GM18505 (cell line): ENCODE measurements at regions not wholly inside any gene's neighbourhood (a gene's known extent, or its start where the extent isn't known, plus 50 kb on each side); places are given as distances from the start of the nearest gene placed in this dataset.

Experiments used
- ATAC-seq: cut with Tn5 transposase; IDR thresholded peaks from one replicate; pipeline ENCODE4 v1.9.1; 2021; ENCODE audit not compliant: unreplicated experiment
- POLR2A ChIP-seq: IDR thresholded peaks from 4 replicates; pipeline ENCODE4 v1.6.1; 2011; ENCODE audit warnings: borderline replicate concordance; ENCODE audit not compliant: insufficient read depth, insufficient read length; ENCODE audit errors: extremely low read depth

- no peak for TF ChIP-seq POLR2A
- no peak for ATAC-seq
Observed at GRCh38 chr3:132231633-132232032, 85.6 kb upstream of the ACP3 start.

DNA sequence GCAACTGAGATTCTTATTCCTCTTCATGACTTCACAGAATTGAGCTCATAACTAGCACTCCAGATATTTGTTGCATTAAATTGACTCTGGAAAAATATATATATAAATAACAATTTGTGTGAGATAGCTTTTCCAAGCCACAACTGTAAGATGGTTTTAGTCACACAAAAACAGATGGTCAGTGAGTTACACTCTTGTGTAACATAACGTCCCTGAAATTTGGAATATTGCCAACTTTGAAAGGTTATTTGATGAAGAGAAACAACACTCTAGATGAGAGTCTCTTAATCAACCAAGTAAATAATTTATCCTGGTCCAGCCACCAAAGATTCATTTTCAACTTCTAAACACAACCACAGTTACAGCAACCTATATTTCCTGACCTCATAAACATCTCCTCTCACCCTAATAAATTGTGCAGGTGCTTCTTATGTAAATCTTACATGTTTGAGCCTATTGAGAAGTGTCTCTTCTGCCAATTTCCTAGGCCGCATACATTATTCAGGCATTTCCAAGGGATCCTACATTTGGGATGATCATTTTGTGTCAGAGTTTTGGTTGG is 84.9 kb upstream of the ACP3 start:
- TF ChIP-seq POLR2A, result no peak
- no peak for ATAC-seq

- TF ChIP-seq POLR2A, result no peak
- ATAC-seq, result peak; percentile 63
Observed at GRCh38 chr3:132236701-132237651, 80.2 kb upstream of the ACP3 start.

GRCh38 chr3:132237652-132238032 is 79.6 kb upstream of the ACP3 start:
- ATAC-seq, result no peak

DNA sequence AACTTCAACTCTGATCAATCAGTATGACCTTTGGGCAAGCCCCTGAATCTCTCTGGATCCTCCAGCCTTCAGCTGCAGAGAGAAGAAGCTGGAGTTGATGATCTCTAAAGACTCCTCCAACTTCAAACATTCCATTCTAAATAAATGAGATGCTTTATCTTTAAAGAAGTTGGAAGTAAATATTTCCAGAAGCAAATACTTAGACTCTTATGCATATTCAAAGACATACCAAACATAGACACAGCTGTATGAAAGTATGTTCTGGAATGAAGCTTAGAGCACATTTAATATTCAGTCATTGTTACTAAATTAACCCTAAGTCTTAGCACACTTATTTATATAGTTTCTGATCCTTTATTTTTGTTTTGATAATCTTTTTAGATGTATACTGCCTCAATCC is 77.6 kb upstream of the ACP3 start:
- ATAC-seq, result no peak
- TF ChIP-seq POLR2A, result no peak

More at GRCh38 chr3:132237652-132238032, 79.6 kb upstream of the ACP3 start:
- no peak for TF ChIP-seq POLR2A

GRCh38 chr3:132241776-132242514 is 75.3 kb upstream of the ACP3 start:
- no peak for TF ChIP-seq POLR2A
- no peak for ATAC-seq

DNA sequence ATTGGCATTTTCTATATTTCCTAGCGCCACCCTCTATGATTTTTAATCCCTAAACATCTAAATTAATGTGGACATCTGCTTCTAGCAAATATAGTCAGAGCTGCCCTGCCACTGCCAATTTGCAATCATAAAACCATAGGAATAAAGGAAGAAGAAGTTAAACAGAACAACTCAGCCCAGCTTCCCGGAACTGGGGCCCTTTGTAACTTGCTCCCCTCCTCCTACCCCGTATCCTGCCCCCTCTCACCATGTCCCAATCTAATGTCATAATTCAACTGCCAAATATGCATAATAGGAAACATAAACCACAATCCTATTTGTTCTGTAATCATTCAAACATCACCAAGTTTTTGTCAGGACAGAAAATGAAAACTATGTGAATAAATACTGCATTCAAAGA is 74.4 kb upstream of the ACP3 start:
- ATAC-seq, result no peak
- TF ChIP-seq POLR2A, result no peak

DNA sequence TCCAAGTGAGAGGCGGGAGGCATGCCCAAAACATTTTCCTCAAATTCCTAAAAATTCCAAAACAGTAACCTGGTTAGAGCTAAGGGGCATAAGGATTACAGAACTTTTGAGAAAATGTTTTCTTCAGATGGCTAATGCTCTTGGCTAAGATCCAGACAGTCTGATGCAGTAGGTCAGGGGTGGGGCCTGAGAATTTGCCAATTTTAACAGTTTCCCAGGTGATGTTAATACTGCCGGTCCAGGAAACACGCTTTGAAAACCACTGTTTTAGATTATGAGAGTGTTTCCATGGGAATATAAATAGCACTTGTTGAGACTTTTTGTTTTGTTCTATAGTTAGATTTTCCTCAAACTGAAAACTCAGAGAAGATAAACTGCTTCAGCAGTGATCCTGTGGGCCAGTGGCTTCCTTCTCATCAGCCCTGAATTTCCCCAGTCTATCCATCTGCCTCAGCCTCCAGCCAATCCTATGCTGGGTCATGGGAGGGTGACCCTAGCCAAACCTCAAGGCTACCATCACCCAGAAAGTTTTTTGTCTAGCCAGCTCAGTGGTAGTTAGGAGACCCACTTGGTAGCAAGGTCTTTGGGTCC is 71.6 kb upstream of the ACP3 start:
- no peak for TF ChIP-seq POLR2A

GRCh38 chr3:132246212-132246611 is 71.0 kb upstream of the ACP3 start:
- ATAC-seq, result no peak
- no peak for TF ChIP-seq POLR2A

More for the DNA sequence above, 71.6 kb upstream of the ACP3 start:
- ATAC-seq, result no peak

GRCh38 chr3:132247211-132247610 is 70.0 kb upstream of the ACP3 start:
- ATAC-seq, result no peak
- TF ChIP-seq POLR2A, result no peak

GRCh38 chr3:132248490-132248889 is 68.7 kb upstream of the ACP3 start:
- ATAC-seq, result no peak
- TF ChIP-seq POLR2A, result no peak

GRCh38 chr3:132253262-132253878 is 63.8 kb upstream of the ACP3 start:
- TF ChIP-seq POLR2A, result no peak
- ATAC-seq, result no peak
